Motor neuron (in vitro differentiated cells): ENCODE measurements at regions not wholly inside any gene's neighbourhood (a gene's known extent, or its start where the extent isn't known, plus 50 kb on each side); places are given as distances from the start of the nearest gene placed in this dataset.
"Not testable (repeated sequence)": the region's sequence is repeated elsewhere in the genome, so short reads cannot be mapped to it uniquely, and the experiment has no call there.

Experiments
- ATAC-seq, 8 experiments: fragments of 200-7000 bp; cut with Tn5 transposase; replicated peaks in 6 of 8; 2 replicates each; pipeline ENCODE4 v1.8.0; 2021; ENCODE audit warnings: mild to moderate bottlenecking in 8 of 8, moderate library complexity in 8 of 8
- H3K27ac ChIP-seq, 2 donors: fragments of 250-450 bp; sonication (Bioruptor Pico); 2 replicates each; pipeline ENCODE4 v1.9.0; 2021; ENCODE audit warnings: antibody characterized with exemption in 2 of 2, mild to moderate bottlenecking in 2 of 2, moderate library complexity in 1 of 2
- H3K4me1 ChIP-seq, 2 donors: fragments of 250-450 bp; sonication (Bioruptor Pico); replicated peaks in 1 of 2; 2 replicates each; pipeline ENCODE4 v1.6.1; 2021; ENCODE audit warnings: antibody characterized with exemption in 2 of 2, mild to moderate bottlenecking in 2 of 2, moderate library complexity in 1 of 2
- H3K4me3 ChIP-seq, 5 donors: fragments of 250-450 bp; sonication (Bioruptor Pico); 2 replicates each; pipeline ENCODE4 v1.9.0; 2021; ENCODE audit warnings: antibody characterized with exemption in 5 of 5, mild to moderate bottlenecking in 5 of 5, moderate library complexity in 4 of 5
- WGBS, 10 experiments: fragments of 450-650 bp; shearing (Covaris generic); methylation state at CpG; one replicate each; pipeline ENCODE4 v1.0.0; 2022; 5-methylcytosine and 5-hydroxymethylcytosine counted together
- in situ Hi-C, 9 experiments: fragments of 400-800 bp; cut with MboI; loops; one replicate each; pipeline ENCODE4 v1.15.0; 2021; ENCODE audit warnings: low sequenced_read_pairs in 9 of 9, low pct_unique_long_range_greater_than_20kb in 2 of 9; ENCODE audit not compliant: unreplicated experiment in 9 of 9

DNA sequence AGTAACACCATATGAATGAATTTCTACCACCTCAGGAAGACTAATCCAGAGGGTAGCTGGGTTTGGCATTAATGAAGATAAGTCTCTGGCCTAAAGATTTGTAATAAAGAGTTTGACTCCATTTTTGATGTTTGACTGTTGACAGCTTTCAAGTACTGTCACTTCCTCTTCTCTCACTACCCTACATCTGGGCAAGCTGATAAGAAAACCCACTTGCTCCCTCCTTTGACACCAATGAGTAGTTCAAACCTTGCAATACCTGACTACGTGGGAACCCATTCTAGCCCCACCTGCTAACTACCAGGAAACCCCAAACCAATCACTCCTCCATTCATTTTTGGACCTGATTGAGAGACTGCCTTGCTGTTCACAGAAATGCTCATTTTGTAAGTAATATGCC is 621.5 kb downstream of the TENT5A start:
- Histone ChIP-seq H3K4me3 (no peak overlapping the region), H3K27ac (no peak overlapping the region), H3K4me1 (no peaks in the 10 kb centered on the region)
- in situ Hi-C loops, result no loop called here
- no peak for ATAC-seq
- WGBS, 10 experiments, result 40 to 100% (median 93%) methylated on average over 1 of the region's 1 CpG; no CpG with 5 or more reads in 2 of the 10 experiments

DNA sequence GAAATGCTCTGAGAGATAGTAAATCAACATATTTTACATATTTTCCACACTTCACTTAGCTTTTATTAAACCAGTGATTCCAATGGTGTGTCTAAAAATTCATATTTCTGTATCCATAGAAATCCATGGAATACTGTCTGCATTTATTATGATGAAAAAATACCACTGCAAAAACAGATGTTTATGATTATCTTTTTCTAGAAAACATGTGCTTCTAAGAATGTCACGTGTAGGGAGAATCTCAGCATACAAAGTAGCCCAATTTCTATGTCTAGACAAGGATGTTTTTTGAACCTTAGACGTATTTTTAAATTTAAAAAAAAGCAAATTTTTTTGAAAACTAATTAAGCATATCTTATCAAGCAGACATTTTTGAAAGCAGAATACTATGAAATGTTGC is 622.4 kb downstream of the TENT5A start:
- peak in 1 of 8 experiments; percentile 38 for ATAC-seq
- no peak overlapping the region for H3K27ac ChIP-seq
- no peak overlapping the region for H3K4me3 ChIP-seq
- no peaks in the 10 kb centered on the region for H3K4me1 ChIP-seq
- in situ Hi-C loops, result no loop called here
- 0 to 95% (median 52%) methylated on average over 1 to 2 of the region's 2 CpGs; no CpG with 5 or more reads in 1 of the 10 experiments for WGBS, 10 experiments

DNA sequence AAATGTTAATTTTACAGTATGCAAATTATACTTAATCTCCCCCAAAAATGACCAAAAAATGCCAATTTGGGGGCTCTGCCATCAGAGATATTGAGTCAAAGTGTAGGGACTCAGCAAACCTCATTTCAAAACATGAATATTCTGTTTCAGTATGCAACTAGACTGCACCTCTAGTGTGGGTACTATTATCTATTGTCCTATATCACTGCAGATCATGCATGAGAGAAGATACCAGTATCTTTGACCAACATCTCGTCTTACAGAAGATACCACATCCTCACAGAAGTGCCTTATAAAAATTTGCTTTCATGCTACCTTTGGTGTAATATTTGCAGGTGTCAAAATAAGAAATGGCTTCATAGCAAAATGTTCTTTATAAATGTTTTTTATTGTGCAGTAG is 623.8 kb downstream of the TENT5A start:
- Histone ChIP-seq H3K4me1 (no peaks in the 10 kb centered on the region), H3K4me3 (no peak overlapping the region), H3K27ac (no peak overlapping the region)
- 0 to 80% (median 55%) methylated on average over 1 of the region's 1 CpG; no CpG with 5 or more reads in 4 of the 10 experiments for WGBS, 10 experiments
- ATAC-seq, result no peak
- in situ Hi-C loops, result no loop called here

DNA sequence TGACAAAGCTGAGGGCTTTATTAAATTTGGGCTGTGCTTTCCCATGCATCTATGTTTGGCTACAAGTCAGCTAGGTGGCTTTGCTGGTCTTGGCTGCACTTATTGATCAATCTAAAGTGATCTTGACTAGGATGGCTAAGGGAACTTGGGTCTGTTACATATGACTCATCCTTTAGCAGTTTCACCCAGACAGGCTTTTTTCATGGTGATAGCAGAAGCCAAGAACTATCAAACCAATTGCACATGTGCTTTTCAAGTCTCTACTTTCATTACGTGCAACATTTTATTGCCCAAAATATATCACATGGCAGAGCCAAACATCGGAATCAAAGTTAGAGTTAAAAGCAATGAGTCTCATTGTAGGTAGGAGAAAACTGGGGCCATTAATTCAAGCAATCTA is 626.3 kb downstream of the TENT5A start:
- in situ Hi-C loops, result no loop called here
- Histone ChIP-seq H3K4me1 (no peaks in the 10 kb centered on the region), H3K27ac (no peak overlapping the region), H3K4me3 (no peak overlapping the region)
- ATAC-seq, result peak in 2 of 8 experiments; percentile 39 to 49
- WGBS, 10 experiments, result 0 to 100% (median 82%) methylated on average over 1 to 2 of the region's 2 CpGs; no CpG with 5 or more reads in 2 of the 10 experiments

DNA sequence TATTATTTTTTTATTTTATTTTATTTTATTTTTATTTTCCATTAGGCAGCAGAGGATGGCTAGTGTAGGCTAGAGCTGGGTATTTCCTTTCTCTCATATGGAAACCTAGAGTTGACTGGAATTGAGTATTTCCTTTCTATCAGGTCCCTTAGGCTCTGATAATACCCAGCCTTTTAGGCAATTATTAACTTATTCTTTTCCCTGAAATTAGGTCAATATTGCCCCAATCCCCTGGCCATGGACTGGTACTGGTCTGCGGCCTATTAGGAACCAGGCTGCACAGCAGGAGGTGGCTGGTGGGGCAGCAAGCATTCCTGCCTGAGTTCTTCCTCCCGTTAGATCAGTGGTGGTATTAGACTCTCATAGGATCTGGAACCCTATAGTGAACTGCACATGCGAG is 632.2 kb downstream of the TENT5A start:
- WGBS, 10 experiments, result 70 to 100% (median 90%) methylated on average over 1 to 3 of the region's 3 CpGs; no CpG with 5 or more reads in 2 of the 10 experiments
- in situ Hi-C loops, result no loop called here
- Histone ChIP-seq H3K4me3 (no peak overlapping the region), H3K27ac (no peak overlapping the region), H3K4me1 (no peaks in the 10 kb centered on the region)
- ATAC-seq, result no peak

DNA sequence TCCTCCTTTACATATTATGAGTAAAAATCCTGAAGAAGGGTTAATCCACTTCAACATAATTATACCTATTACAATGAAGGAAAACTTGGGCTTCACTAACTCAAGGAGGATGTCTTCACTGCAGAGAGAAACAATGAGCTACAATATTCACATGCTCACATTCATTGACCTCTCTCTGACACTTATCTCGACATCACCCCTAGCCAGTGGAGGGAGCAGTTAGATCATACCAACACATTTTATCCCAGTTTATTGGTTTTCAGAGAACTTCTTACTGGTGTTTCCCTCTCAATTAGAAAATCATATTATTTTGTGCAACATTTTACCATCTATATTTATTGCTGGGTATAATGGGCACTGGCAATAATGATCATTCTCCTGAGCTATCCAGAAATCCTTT is 646.5 kb downstream of the TENT5A start:
- 33 to 100% (median 73%) methylated on average over 1 of the region's 1 CpG; no CpG with 5 or more reads in 4 of the 10 experiments for WGBS, 10 experiments
- no peak for ATAC-seq
- in situ Hi-C loops, result no loop called here
- Histone ChIP-seq H3K27ac (no peak overlapping the region), H3K4me1 (no peaks in the 10 kb centered on the region), H3K4me3 (no peak overlapping the region)

DNA sequence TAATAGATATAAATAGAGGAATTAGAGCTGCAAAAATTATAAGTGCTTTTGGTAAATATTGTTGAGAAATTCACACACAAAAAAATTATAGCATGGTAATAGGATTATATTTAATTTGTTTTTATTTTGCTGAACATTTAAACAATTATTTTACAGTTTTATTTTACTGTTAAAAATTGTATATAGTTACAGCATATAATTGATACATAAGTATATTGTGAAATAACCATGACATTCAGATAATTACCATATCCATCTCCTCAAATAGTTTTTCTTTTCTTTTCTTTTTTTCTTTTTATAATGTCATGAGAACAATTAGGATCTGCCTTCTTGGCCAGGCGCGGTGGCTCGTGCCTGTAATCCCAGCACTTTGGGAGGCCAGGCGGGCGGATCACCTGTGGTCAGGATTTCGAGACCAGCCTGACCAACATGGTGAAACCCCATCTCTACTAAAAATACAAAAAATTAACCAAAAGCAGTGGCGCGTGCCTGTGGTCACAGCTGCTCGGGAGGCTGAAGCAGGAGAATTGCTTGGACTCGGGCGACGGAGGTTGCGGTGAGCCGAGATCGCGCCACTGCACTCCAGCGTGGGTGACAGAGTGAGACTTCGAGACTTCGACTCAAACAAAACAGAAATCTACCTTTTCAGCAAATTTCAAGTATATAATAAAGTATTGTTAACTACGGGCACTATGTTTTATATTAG is 654.2 kb downstream of the TENT5A start:
- no peak for ATAC-seq
- H3K27ac ChIP-seq, result no peak overlapping the region
- H3K4me1 ChIP-seq, result no peaks in the 10 kb centered on the region
- in situ Hi-C loops, result no loop called here
- WGBS, 10 experiments, result 82 to 100% (median 92%) methylated on average over 2 to 19 of the region's 20 CpGs
- H3K4me3 ChIP-seq, result no peak overlapping the region

DNA sequence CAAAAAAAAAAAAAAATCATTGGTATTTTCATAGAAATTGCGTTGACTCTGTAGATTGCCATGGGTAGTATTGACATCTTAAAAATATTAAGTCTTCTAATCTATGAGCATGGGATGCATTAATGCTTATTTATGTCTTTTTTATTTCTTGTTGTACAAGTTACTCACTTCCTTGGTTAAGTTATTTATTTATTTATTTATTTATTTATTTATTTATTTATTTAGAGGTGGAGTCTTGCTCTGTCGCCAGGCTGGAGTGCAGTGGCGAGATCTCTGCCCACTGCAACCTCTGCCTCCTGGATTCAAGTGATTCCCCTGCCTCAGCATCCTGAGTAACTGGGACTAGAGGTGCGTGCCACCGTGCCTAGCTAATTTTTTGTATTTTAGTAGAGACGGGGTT is 656.0 kb downstream of the TENT5A start:
- in situ Hi-C loops, H3K4me3 ChIP-seq, H3K27ac ChIP-seq, ATAC-seq, H3K4me1 ChIP-seq: not testable (repeated sequence)
- 60 to 100% (median 93%) methylated on average over 1 to 6 of the region's 6 CpGs; no CpG with 5 or more reads in 1 of the 10 experiments for WGBS, 10 experiments

DNA sequence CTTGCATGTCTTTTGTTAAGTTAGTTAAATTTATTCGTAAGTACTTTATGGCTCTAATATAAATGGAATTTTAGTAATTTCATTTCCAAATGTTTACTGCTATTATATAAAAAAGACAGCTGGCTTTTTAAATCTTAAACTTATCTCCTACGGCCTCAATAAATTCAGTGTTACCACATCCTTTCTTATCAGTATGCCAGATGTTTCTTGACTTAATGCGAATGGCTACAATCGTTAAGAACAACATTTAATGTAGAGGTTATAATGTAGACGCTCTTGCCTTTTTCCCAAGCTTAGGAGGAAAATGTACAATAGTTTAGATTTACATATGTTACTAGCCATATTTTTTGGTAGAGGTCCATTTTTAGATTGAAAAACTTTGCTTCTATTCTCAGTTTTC is 659.4 kb downstream of the TENT5A start:
- Histone ChIP-seq H3K4me1 (no peaks in the 10 kb centered on the region), H3K4me3 (no peak overlapping the region), H3K27ac (no peak overlapping the region)
- ATAC-seq, result no peak
- WGBS, 10 experiments, result 74 to 91% (median 86%) methylated on average over 2 to 5 of the region's 5 CpGs
- in situ Hi-C loops, result no loop called here

DNA sequence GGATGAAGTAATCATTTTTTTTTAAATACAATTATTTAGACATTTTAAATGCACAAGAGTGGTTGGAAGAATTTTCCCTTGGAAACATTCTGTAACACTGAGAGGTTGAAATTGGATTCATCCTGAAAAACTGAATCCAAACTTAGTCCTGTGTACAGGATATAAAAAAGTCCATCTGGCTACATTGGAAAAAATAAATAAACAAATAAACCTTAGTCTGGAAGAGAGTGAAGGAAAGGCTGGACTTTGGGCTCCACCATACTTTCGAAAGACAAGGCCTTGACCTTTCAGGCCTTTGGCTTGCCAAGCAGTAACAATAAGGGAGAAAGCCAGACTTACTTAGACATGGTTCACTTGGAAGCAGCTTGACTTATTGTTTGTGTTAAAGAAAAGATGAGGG is 664.3 kb downstream of the TENT5A start:
- H3K4me3 ChIP-seq, result no peak overlapping the region

DNA sequence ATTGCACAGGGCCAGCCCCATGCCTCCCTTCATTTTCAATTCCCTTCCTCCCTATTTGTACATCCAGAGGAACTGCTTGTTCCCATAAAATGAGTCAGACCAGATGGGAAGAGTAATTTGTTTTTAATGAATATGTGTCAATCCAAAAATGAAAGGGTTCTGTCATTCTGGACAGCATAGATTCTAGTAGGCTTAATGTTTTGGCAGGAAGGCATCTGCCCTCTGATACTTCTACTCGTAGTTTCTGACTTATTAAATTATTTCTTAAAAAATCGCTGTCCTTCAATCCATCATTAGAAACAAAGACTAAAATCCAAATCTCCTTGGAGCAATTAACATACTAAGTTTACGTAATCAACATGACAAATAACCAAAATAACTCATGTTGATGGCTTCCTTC is 665.5 kb downstream of the TENT5A start:
- in situ Hi-C loops, result no loop called here
- 7 to 86% (median 51%) methylated on average over 1 to 3 of the region's 3 CpGs; no CpG with 5 or more reads in 1 of the 10 experiments for WGBS, 10 experiments
- ATAC-seq, result peak in 2 of 8 experiments; percentile 63 to 80

More for the DNA sequence above, 664.3 kb downstream of the TENT5A start:
- in situ Hi-C loops, result no loop called here
- Histone ChIP-seq H3K27ac (no peak overlapping the region), H3K4me1 (no peaks in the 10 kb centered on the region)
- no peak for ATAC-seq
- 50 to 100% (median 63%) methylated on average over 1 of the region's 1 CpG; no CpG with 5 or more reads in 3 of the 10 experiments for WGBS, 10 experiments

DNA sequence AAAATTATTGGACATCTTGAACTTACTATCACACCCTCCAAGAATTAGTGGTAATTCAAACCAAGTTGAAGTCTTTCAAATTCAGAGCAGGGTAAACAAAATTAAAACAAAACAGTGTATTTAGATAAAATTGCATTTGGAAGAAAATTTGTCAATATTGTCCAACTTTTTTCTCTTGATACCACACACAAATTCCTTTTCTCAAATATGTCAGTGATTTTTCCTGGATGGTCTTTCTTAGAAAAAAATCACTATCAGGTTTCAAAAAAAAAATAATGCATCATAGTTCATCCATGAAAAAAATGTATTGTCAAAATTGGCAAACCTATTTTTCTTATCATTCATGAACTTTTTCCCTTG is 667.1 kb downstream of the TENT5A start:
- ATAC-seq, result no peak
- no peak overlapping the region for H3K4me3 ChIP-seq
- no peaks in the 10 kb centered on the region for H3K4me1 ChIP-seq
- in situ Hi-C loops, result no loop called here
- H3K27ac ChIP-seq, result no peak overlapping the region

More for the DNA sequence above, 665.5 kb downstream of the TENT5A start:
- H3K4me1 ChIP-seq, result no peaks in the 10 kb centered on the region
- H3K27ac ChIP-seq, result no peak overlapping the region
- no peak overlapping the region for H3K4me3 ChIP-seq

DNA sequence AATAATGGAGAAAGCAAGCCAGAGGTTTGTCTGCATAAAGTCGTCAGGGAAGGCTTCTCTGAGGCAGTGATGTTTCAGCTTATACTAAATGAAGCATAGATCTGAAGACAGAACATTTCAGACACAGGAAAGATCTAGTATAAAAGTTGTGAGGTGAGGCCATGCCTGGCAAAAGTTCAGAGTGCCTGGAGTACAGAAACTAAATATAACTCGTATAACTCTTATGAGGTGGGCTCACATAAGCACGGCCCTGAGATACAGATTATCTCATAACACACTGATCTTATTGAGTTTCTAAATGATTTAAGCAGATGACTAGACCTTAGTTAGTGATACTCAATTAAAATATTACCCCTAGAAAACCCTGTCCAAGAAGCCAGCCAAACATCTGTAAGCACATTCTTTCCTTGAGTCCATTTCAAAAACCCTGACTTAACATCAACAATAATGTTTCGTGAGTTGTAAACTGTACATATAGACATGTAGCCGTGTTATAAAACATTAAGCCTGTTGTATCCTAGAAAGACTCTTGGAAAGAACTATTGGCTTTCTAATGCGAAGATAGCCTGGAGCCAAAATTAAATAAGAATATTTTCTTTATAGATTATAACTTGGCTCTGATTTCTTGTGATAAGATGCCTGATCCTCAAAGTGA is 667.6 kb downstream of the TENT5A start:
- in situ Hi-C loops, result no loop called here
- H3K4me3 ChIP-seq, result no peak overlapping the region
- no peak for ATAC-seq
- H3K4me1 ChIP-seq, result no peaks in the 10 kb centered on the region
- H3K27ac ChIP-seq, result no peak overlapping the region
- WGBS, 10 experiments, result 44 to 100% (median 81%) methylated on average over 1 to 6 of the region's 6 CpGs

DNA sequence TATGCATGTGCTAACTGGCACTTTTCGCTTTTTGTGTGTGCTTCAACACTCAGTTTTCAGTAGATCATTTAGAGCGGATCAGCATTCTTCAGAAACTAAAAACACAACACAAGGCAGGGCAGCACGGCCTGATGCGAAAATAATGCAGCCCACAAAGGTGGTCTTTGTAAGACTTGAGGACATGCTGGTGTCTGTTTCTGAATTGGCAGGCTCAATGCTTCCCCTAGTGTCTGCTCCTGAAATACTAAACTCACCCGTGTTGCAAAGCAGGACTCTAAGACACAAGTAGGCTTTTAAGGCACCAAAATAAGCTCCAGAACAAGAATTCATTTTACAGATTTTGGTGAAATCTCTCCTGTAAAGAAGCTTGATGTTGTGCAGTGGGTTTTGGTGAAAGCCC is 676.5 kb downstream of the TENT5A start:
- in situ Hi-C loops, result no loop called here
- peak in 2 of 8 experiments; percentile 43 to 73 for ATAC-seq
- Histone ChIP-seq H3K4me1 (no peaks in the 10 kb centered on the region), H3K4me3 (no peak overlapping the region), H3K27ac (no peak overlapping the region)
- WGBS, 10 experiments, result 0 to 100% (median 53%) methylated on average over 1 to 5 of the region's 5 CpGs; no CpG with 5 or more reads in 1 of the 10 experiments
